GM23338 (cell line): ENCODE measurements at regions not wholly inside any gene's neighbourhood (a gene's known extent, or its start where the extent isn't known, plus 50 kb on each side); places are given as distances from the start of the nearest gene placed in this dataset.

Experiments
- CREB1 ChIP-seq: fragments of 250-450 bp; sonication (Bioruptor Pico); IDR thresholded peaks from 2 replicates; pipeline ENCODE4 v1.5.0; 2020; ENCODE audit warnings: low read depth, mild to moderate bottlenecking, moderate library complexity
- EZH2 ChIP-seq: fragments of 200-600 bp; sonication (generic); IDR thresholded peaks from one replicate; pipeline ENCODE4 v1.8.0; 2017; ENCODE audit warnings: antibody characterized with exemption, mild to moderate bottlenecking, low read depth; ENCODE audit not compliant: unreplicated experiment
- EZH2phosphoT487 ChIP-seq: fragments of 200-600 bp; sonication (generic); IDR thresholded peaks from one replicate; pipeline ENCODE4 v1.8.1; 2018; ENCODE audit warnings: antibody characterized with exemption; ENCODE audit not compliant: unreplicated experiment
- JUNB ChIP-seq: IDR thresholded peaks from one replicate; pipeline ENCODE4 v1.6.1; 2016; ENCODE audit warnings: antibody characterized with exemption; ENCODE audit not compliant: unreplicated experiment
- NANOG ChIP-seq: IDR thresholded peaks from 2 replicates; pipeline ENCODE4 v1.6.1; 2016; ENCODE audit warnings: antibody characterized with exemption, borderline replicate concordance
- POLR2AphosphoS5 ChIP-seq: IDR thresholded peaks from 2 replicates; pipeline ENCODE4 v1.6.1; 2016; ENCODE audit warnings: antibody characterized with exemption, low read depth
- ZNF114 ChIP-seq: fragments of 250-450 bp; sonication (Bioruptor Pico); IDR thresholded peaks from 2 replicates; pipeline ENCODE4 v1.5.0; 2020; ENCODE audit warnings: mild to moderate bottlenecking, moderate library complexity
- ZNF331 ChIP-seq: fragments of 250-450 bp; sonication (Bioruptor Pico); IDR thresholded peaks from 2 replicates; pipeline ENCODE4 v1.5.0; 2020; ENCODE audit warnings: low read depth, mild to moderate bottlenecking, moderate library complexity
- TF ChIP-seq, protein P1 (sequence below), 2 experiments: fragments of 200-600 bp in 1 of 2; sonication (generic) in 1 of 2; conservative IDR thresholded peaks; 2 replicates each; pipeline versions ENCODE4 v1.5.1 to v1.6.1; 2016 to 2017; ENCODE audit warnings: antibody characterized with exemption in 2 of 2, low read depth in 2 of 2, mild to moderate bottlenecking in 2 of 2, moderate library complexity in 1 of 2
- TF ChIP-seq, protein P2 (sequence below): IDR thresholded peaks from one replicate; pipeline ENCODE4 v1.6.1; 2018; ENCODE audit warnings: antibody characterized with exemption; ENCODE audit not compliant: unreplicated experiment

DNA sequence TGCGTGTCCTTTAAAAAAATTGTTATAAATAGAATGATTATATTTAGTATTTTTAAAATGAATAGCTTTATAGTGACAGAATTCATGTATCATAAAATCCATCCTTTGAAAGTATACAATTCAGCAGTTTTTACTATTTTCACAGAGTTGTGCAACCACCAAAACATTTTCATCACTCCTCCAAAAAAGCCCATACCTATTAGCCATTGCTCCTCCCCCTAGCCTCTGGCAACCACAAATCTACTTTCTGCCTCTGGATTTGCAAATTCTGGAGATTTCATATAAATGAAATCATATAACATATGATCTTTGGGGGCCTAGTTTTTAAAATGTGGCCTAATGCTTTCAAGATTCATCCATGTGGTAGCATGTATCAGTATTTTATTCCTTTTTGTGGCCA is 117.9 kb upstream of the MED13L start:
- TF ChIP-seq, protein P1, sequence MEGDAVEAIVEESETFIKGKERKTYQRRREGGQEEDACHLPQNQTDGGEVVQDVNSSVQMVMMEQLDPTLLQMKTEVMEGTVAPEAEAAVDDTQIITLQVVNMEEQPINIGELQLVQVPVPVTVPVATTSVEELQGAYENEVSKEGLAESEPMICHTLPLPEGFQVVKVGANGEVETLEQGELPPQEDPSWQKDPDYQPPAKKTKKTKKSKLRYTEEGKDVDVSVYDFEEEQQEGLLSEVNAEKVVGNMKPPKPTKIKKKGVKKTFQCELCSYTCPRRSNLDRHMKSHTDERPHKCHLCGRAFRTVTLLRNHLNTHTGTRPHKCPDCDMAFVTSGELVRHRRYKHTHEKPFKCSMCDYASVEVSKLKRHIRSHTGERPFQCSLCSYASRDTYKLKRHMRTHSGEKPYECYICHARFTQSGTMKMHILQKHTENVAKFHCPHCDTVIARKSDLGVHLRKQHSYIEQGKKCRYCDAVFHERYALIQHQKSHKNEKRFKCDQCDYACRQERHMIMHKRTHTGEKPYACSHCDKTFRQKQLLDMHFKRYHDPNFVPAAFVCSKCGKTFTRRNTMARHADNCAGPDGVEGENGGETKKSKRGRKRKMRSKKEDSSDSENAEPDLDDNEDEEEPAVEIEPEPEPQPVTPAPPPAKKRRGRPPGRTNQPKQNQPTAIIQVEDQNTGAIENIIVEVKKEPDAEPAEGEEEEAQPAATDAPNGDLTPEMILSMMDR (conservative IDR thresholded peaks at IDR 0.05; ENCODE audit: low read depth in 2 of 2), result no peak
- no peak for TF ChIP-seq CREB1 (CRISPR knock-in tag)
- TF ChIP-seq EZH2phosphoT487, result no peak
- no peak for TF ChIP-seq EZH2
- no peak for TF ChIP-seq POLR2AphosphoS5
- no peak for TF ChIP-seq ZNF114 (CRISPR knock-in tag)
- TF ChIP-seq JUNB, result no peak
- TF ChIP-seq ZNF331 (CRISPR knock-in tag), result no peak
- TF ChIP-seq, protein P2, sequence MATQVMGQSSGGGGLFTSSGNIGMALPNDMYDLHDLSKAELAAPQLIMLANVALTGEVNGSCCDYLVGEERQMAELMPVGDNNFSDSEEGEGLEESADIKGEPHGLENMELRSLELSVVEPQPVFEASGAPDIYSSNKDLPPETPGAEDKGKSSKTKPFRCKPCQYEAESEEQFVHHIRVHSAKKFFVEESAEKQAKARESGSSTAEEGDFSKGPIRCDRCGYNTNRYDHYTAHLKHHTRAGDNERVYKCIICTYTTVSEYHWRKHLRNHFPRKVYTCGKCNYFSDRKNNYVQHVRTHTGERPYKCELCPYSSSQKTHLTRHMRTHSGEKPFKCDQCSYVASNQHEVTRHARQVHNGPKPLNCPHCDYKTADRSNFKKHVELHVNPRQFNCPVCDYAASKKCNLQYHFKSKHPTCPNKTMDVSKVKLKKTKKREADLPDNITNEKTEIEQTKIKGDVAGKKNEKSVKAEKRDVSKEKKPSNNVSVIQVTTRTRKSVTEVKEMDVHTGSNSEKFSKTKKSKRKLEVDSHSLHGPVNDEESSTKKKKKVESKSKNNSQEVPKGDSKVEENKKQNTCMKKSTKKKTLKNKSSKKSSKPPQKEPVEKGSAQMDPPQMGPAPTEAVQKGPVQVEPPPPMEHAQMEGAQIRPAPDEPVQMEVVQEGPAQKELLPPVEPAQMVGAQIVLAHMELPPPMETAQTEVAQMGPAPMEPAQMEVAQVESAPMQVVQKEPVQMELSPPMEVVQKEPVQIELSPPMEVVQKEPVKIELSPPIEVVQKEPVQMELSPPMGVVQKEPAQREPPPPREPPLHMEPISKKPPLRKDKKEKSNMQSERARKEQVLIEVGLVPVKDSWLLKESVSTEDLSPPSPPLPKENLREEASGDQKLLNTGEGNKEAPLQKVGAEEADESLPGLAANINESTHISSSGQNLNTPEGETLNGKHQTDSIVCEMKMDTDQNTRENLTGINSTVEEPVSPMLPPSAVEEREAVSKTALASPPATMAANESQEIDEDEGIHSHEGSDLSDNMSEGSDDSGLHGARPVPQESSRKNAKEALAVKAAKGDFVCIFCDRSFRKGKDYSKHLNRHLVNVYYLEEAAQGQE, result no peak
- TF ChIP-seq NANOG, result no peak
